Right renal pelvis (tissue), 4 donors: ENCODE measurements at regions not wholly inside any gene's neighbourhood (a gene's known extent, or its start where the extent isn't known, plus 50 kb on each side); places are given as distances from the start of the nearest gene placed in this dataset.
"Not testable (repeated sequence)": the region's sequence is repeated elsewhere in the genome, so short reads cannot be mapped to it uniquely, and the experiment has no call there.

Experiments used
- DNase-seq, 4 donors: peaks; one replicate each; pipeline ENCODE4 v3.0.0-alpha.2; 2013; ENCODE audit warnings: low read depth in 4 of 4, low spot score in 3 of 4, missing footprints in 1 of 4

- no peak for DNase-seq
Observed at GRCh38 chr1:30149226-30149625, 574.2 kb downstream of the MATN1 start.

GRCh38 chr1:30148676-30149075, 574.7 kb downstream of the MATN1 start:
- DNase-seq: no peak

- no peak for DNase-seq
Observed at GRCh38 chr1:30147188-30147587, 576.2 kb downstream of the MATN1 start.

GRCh38 chr1:30146448-30146847, 576.9 kb downstream of the MATN1 start:
- DNase-seq: no peak

GRCh38 chr1:30145723-30146303, 577.6 kb downstream of the MATN1 start:
- DNase-seq: no peak

GRCh38 chr1:30144831-30145230, 578.6 kb downstream of the MATN1 start:
- no peak for DNase-seq

GRCh38 chr1:30143517-30143916, 579.9 kb downstream of the MATN1 start:
- DNase-seq: no peak

GRCh38 chr1:30140566-30140965, 582.8 kb downstream of the MATN1 start:
- DNase-seq: no peak

GRCh38 chr1:30138891-30139290, 584.5 kb downstream of the MATN1 start:
- no peak for DNase-seq

- DNase-seq: no peak
Observed at GRCh38 chr1:30137001-30137400, 586.4 kb downstream of the MATN1 start.

GRCh38 chr1:30135698-30136097, 587.7 kb downstream of the MATN1 start:
- DNase-seq: no peak

GRCh38 chr1:30134466-30135217, 588.7 kb downstream of the MATN1 start:
- no peak for DNase-seq

GRCh38 chr1:30133414-30134055, 589.9 kb downstream of the MATN1 start:
- DNase-seq: no peak

GRCh38 chr1:30132602-30133286, 590.6 kb downstream of the MATN1 start:
- no peak for DNase-seq

- DNase-seq: not testable (repeated sequence)
Observed at GRCh38 chr1:30130566-30130965, 592.8 kb downstream of the MATN1 start.

GRCh38 chr1:30130099-30130498, 593.3 kb downstream of the MATN1 start:
- no peak for DNase-seq

GRCh38 chr1:30129421-30130055, 593.8 kb downstream of the MATN1 start:
- DNase-seq: no peak

- no peak for DNase-seq
Observed at GRCh38 chr1:30129001-30129408, 594.4 kb downstream of the MATN1 start.

- DNase-seq: no peak
Observed at GRCh38 chr1:30126848-30127247, 596.5 kb downstream of the MATN1 start.

- no peak for DNase-seq
Observed at GRCh38 chr1:30125821-30126170, 597.6 kb downstream of the MATN1 start.
